ENCODE measurements at regions not wholly inside any gene's neighbourhood (a gene's known extent, or its start where the extent isn't known, plus 50 kb on each side); places are given as distances from the start of the nearest gene placed in this dataset.

- no TSS peak for BruUV-seq (replicated peaks)
Measured at GRCh38 chr6:155645325-155645724, 189.7 kb upstream of the NOX3 start.

More at GRCh38 chr6:155645325-155645724, 189.7 kb upstream of the NOX3 start:
- Histone ChIP-seq H3K4me1 (ENCODE audit: control insufficient read depth, insufficient read depth, low read length) (peaks cover 4% of the 10 kb centered on the region), H3K9me1 (ENCODE audit: insufficient read depth, low read length) (no peaks in the 10 kb centered on the region), H2AK9ac (replicated peaks; ENCODE audit: low read depth, low read length, poor library complexity) (no peak overlapping the region), H3K4me2 (ENCODE audit: low read depth, low read length) (no peak overlapping the region), H3K36me3 (ENCODE audit: control insufficient read depth, insufficient read depth, low read length) (no peaks in the 10 kb centered on the region), H2BK5ac (ENCODE audit: low read depth, low read length, poor library complexity, severe bottlenecking) (no peak overlapping the region), H4K91ac (ENCODE audit: insufficient read depth, low read depth, low read length) (no peak overlapping the region), H2BK20ac (ENCODE audit: low read depth, low read length) (no peak overlapping the region), H2AK5ac (ENCODE audit: low read depth, low read length) (no peak overlapping the region), H3K23ac (ENCODE audit: low read depth, low read length) (no peak overlapping the region), H3K4ac (ENCODE audit: low read depth, low read length) (no peak overlapping the region), H2AFZ (replicated peaks; ENCODE audit: low read length, poor library complexity) (no peak overlapping the region), H3K14ac (replicated peaks; ENCODE audit: low read depth, low read length) (0 out of 2 replicates have a peak overlapping the region, but pooled peaks have one; percentile 10), H4K8ac (ENCODE audit: low read depth in 2 of 2, low read length in 2 of 2) (no peak overlapping the region), H3K56ac (ENCODE audit: extremely low read depth, insufficient read depth, low read length) (no peak overlapping the region), H3K27me3 (ENCODE audit: control insufficient read depth, insufficient read depth, low read length) (no peaks in the 10 kb centered on the region), H2BK120ac (ENCODE audit: low read depth, low read length) (no peak overlapping the region), H3K9me3 (ENCODE audit: control insufficient read depth, insufficient read depth, low read length) (0 out of 2 replicates have a peak, but pooled peaks cover 3% of the 10 kb centered on the region), H3K18ac (ENCODE audit: low read depth, low read length) (no peak overlapping the region; the same call in 1 of the 2 replicates), H3K79me1 (ENCODE audit: low read depth in 1 of 2, low read length in 2 of 2) (no peaks in the 10 kb centered on the region), H3K9ac (ENCODE audit: low read depth, low read length) (no peak overlapping the region), H4K5ac (ENCODE audit: low read depth, low read length) (no peak overlapping the region), H2BK15ac (ENCODE audit: low read depth, low read length) (no peak overlapping the region), H3K27ac (ENCODE audit: insufficient read depth, low read length) (no peak overlapping the region), H4K20me1 (ENCODE audit: insufficient read depth, low read length) (no peaks in the 10 kb centered on the region), H3K4me3 (ENCODE audit: insufficient read depth, low read depth, low read length) (no peak overlapping the region)
- TF ChIP-seq RAD21 (IDR thresholded peaks at IDR 0.05; ENCODE audit: low read length) (no peak), RFX5 (IDR thresholded peaks at IDR 0.05; ENCODE audit: low read depth, low read length) (no peak), FOS (IDR thresholded peaks at IDR 0.05; ENCODE audit: low read depth, low read length) (no peak), BHLHE40 (IDR thresholded peaks at IDR 0.05; ENCODE audit: low read depth, low read length) (peak; percentile 81), MXI1 (IDR thresholded peaks at IDR 0.05; ENCODE audit: borderline replicate concordance, low read depth, low read length) (no peak), NFE2L2 (IDR thresholded peaks at IDR 0.05; ENCODE audit: low read depth, low read length) (no peak)
- TF ChIP-seq, protein P1, sequence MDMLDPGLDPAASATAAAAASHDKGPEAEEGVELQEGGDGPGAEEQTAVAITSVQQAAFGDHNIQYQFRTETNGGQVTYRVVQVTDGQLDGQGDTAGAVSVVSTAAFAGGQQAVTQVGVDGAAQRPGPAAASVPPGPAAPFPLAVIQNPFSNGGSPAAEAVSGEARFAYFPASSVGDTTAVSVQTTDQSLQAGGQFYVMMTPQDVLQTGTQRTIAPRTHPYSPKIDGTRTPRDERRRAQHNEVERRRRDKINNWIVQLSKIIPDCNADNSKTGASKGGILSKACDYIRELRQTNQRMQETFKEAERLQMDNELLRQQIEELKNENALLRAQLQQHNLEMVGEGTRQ (IDR thresholded peaks at IDR 0.05; ENCODE audit: low read depth, low read length), result no peak
- TF ChIP-seq, protein P2, sequence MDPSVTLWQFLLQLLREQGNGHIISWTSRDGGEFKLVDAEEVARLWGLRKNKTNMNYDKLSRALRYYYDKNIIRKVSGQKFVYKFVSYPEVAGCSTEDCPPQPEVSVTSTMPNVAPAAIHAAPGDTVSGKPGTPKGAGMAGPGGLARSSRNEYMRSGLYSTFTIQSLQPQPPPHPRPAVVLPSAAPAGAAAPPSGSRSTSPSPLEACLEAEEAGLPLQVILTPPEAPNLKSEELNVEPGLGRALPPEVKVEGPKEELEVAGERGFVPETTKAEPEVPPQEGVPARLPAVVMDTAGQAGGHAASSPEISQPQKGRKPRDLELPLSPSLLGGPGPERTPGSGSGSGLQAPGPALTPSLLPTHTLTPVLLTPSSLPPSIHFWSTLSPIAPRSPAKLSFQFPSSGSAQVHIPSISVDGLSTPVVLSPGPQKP (IDR thresholded peaks at IDR 0.05; ENCODE audit: borderline replicate concordance, low read depth, low read length), result no peak
- intact Hi-C loops (cut with micrococcal nuclease), result no loop called here
- in situ Hi-C loops (cut with MboI; ENCODE audit: low sequenced_read_pairs), result no loop called here
- ChIA-PET CTCF (interaction anchor here (0.6 kb wide), 1 partner anchor 31 kb away, joined by 5 read pairs; no protein-coding TSS in a partner anchor), POLR2A (ENCODE audit: unreplicated experiment) (no interaction called here)
- 80% methylated on average over 1 of the region's 2 CpGs; no CpG with 5 or more reads in 1 of the 2 experiments for WGBS, 2 experiments (ENCODE audit: extremely low coverage in 2 of 2, insufficient read length in 1 of 2)
- dilution Hi-C loops (cut with HindIII; ENCODE audit: low sequenced_read_pairs, unreplicated experiment), result no loop called here
- DNase-seq, result peak; percentile 62
- ATAC-seq (ENCODE audit: low read depth), result peak; percentile 59; the same call in 1 of the 2 replicates
